Vagina (tissue), 2 donors: ENCODE measurements at regions not wholly inside any gene's neighbourhood (a gene's known extent, or its start where the extent isn't known, plus 50 kb on each side); places are given as distances from the start of the nearest gene placed in this dataset.

Source experiments
- POLR2AphosphoS5 ChIP-seq, 2 donors: sonication (generic); formaldehyde crosslinking; IDR thresholded peaks; one replicate each; pipeline ENCODE4 v1.9.0; 2017; ENCODE audit warnings: antibody characterized with exemption in 2 of 2, mild to moderate bottlenecking in 2 of 2, low read depth in 1 of 2; ENCODE audit not compliant: insufficient read depth in 1 of 2
- TF ChIP-seq, protein P1 (sequence below), 3 experiments: fragments of 450-650 bp in 2 of 3; fragments of 200-600 bp in 1 of 3; sonication (generic) in 1 of 3; IDR thresholded peaks; one replicate each; pipeline ENCODE4 v1.5.1; 2017 to 2019; ENCODE audit warnings: antibody characterized with exemption in 3 of 3, mild to moderate bottlenecking in 2 of 3, moderate library complexity in 2 of 3

DNA sequence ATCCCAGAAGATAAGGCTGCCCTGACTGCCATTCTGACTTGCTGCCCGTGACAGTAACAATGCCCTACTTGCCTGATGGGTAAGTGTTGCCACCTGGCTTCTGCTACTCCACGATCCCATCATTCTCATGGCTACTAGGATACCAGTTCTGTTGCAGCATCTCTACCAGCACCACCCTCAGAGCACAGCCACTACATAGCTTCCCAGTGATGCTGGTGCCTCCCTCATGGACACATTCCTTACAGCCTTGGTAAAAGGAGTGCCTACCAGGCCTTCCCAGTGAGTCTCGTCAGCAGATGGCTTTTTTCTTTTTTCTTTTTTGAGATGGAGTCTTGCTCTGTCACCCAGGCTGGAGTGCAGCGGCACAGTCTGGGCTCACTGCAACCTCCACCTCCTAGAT is 84.4 kb upstream of the CMKLR1 start:
- TF ChIP-seq, protein P1, sequence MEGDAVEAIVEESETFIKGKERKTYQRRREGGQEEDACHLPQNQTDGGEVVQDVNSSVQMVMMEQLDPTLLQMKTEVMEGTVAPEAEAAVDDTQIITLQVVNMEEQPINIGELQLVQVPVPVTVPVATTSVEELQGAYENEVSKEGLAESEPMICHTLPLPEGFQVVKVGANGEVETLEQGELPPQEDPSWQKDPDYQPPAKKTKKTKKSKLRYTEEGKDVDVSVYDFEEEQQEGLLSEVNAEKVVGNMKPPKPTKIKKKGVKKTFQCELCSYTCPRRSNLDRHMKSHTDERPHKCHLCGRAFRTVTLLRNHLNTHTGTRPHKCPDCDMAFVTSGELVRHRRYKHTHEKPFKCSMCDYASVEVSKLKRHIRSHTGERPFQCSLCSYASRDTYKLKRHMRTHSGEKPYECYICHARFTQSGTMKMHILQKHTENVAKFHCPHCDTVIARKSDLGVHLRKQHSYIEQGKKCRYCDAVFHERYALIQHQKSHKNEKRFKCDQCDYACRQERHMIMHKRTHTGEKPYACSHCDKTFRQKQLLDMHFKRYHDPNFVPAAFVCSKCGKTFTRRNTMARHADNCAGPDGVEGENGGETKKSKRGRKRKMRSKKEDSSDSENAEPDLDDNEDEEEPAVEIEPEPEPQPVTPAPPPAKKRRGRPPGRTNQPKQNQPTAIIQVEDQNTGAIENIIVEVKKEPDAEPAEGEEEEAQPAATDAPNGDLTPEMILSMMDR (IDR thresholded peaks at IDR 0.05) = no peak
- no peak for TF ChIP-seq POLR2AphosphoS5 (IDR thresholded peaks at IDR 0.05; ENCODE audit: insufficient read depth in 1 of 2, low read depth in 1 of 2)
